GM19455 (cell line): ENCODE measurements at regions not wholly inside any gene's neighbourhood (a gene's known extent, or its start where the extent isn't known, plus 50 kb on each side); places are given as distances from the start of the nearest gene placed in this dataset.
"Not testable (repeated sequence)": the region's sequence is repeated elsewhere in the genome, so short reads cannot be mapped to it uniquely, and the experiment has no call there.

ENCODE experiments used
- ATAC-seq: cut with Tn5 transposase; IDR thresholded peaks from one replicate; pipeline ENCODE4 v1.9.1; 2021; ENCODE audit not compliant: unreplicated experiment

DNA sequence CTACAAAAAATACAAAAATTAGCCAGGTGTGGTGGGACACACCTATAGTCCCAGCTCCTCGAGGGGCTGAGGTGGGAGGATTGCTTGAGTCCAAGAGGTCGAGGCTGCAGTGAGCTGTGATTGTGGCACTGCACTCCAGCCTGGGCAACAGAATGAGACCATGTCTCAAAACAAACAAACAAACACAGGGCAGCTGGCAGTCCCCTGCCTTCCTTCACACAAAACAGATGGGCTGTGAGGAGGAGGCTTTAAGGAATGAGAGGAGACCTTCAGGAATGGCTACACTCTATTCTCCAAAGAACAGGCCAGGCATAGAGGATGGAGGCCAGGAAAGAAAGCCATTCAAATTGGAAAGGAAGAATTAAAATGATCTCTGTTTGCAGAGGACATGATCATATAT lies 65.6 kb upstream of the MAML3 start:
- no peak for ATAC-seq

DNA sequence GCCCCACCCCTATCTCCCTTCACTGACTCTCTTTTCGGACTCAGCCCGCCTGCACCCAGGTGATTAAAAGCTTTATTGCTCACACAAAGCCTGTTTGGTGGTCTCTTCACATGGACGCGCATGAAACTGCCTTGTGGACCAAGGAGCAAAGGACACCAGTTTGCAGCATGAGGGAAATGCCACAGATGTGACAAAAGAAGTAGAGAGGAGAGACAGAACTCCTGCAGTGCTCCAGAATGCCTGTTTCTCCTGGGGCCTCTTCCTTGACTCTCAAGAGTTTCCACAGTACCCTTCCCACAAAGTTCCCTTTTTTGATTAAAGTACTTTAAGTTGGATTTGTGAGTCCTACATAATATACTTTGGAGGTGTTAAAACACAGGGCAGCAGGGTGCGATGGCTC lies 65.1 kb upstream of the MAML3 start:
- ATAC-seq = not testable (repeated sequence)

DNA sequence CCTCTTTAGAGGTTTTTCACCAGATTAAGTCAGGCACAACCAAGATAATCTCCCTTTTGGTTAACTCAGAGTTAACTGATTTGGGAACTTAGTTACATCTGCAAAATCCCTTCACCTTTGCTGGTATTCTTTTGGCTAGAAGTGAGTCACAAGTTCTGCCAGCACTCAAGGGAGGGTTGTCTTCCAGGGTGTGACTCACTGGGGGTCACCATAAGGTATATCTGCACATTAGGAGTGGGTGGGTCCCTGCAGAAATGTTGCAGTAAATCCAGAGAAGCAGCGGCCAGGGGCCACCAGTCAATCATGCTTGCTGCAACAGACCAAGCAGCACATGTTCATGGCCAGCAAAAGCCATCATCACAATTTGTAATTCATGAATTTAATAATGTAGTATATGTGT lies 59.8 kb upstream of the MAML3 start:
- no peak for ATAC-seq

DNA sequence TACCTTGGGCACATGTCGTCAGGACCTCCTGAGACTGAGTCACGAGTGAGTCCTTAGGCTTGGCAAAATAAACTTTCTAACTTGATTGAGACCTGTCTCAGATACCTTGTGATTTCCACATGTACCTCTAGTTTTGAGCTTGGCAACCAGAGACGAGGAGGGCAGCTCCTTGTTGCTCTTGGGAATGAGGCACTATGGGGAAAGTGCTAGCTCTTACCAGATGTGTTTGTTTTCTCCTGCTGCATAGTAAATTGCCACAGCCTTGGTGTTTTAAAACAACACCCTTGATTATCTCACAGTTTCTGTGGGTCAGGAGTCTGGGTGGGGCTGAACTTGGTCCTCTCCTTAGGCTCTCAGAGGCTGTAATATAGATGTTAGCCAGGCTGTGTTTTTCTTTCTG lies 59.1 kb upstream of the MAML3 start:
- ATAC-seq = no peak

DNA sequence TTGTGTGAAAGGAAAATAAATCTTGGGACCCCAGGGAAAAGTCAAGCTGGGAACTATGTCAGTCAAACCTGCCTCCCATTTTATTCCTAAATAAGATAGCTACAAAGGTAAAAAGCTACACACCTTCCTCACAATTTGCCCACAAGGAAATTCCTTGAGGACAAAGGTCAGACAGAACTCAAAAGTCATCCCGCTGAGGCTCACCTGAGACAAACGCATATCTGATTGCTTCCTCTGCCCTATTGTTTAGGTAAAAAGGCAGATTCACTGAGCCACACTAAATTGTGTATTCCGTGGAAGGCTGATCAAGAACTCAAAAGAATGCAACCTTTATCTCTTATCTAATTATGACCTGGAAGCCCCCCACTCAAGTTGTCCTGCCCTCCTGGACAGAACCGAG lies 58.7 kb upstream of the MAML3 start:
- no peak for ATAC-seq

DNA sequence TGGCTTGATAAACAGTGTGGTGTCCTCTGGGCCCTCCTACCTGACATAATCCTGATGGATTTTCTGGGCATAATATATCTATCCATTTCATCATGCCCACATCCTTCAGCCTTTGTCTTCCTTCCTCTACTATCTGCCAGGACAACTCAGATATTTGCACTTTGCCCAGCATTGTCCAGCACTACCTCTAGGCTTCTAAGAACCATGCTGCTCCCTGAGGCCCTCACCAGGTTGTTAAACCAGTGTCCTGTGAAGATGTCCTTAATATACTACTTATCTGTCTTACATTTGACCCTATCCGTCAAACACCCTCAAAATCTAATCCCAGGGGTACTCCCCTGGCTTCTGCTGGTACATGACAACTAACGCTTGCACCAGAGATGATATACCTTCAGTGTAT lies 58.2 kb upstream of the MAML3 start:
- ATAC-seq = no peak

DNA sequence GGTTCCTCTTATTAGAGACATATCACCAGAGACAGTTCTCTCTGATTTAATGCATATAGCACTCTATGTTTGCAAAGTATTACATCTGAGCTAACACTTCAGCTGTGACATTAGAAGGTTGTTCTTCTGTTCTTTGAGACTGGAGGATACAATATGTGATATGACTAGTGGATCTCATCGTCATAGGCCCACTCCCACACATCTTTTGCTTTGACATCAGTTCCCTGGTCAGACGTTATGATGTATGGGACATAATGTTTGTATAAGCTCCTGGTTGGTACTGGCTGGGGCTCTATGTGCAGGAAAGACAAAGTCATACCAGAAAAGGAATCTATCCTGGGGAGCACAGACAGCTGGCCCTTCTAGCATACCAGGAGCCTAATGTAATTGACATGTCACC lies 57.7 kb upstream of the MAML3 start:
- no peak for ATAC-seq

DNA sequence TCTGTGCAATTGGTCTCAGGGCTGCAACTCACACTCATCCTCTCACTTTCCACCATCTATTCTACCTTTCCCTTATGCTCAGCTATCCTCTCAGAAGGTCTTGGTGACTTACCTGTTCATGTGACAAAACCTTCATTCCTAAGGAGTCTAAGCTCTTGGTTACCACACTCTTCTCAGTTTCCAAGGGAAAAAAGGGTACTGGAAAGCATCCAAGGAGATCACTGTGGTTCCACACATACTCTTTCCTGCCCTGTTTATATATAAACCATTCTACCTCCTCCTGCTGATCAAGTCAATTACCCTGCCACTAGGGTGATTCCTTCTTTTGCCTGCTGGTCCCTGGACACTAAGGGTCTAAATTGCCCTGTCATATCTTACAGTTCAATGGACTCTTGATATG lies 57.2 kb upstream of the MAML3 start:
- no peak for ATAC-seq

DNA sequence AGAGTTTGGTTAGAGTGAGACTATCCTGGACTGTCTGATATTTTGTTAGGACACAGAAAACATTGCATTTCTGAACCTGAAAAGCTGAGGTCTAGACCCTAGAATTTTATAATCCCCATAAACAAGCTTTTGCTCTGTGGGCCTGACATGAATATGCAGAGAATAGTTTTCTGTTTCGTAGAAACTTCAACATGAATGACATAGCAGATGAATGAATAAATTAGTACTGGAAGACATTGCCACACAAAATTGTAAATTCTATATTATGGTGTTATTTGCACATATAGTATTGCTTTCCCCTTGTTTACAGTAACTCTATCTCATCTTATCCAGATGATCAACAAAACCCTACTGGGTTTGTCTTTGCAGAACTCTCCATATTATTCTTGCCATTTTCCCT lies 54.9 kb upstream of the MAML3 start:
- ATAC-seq = no peak
